ENCODE measurements at regions not wholly inside any gene's neighbourhood (a gene's known extent, or its start where the extent isn't known, plus 50 kb on each side); places are given as distances from the start of the nearest gene placed in this dataset.

GRCh38 chr22:49658902-49659280 is 168.8 kb downstream of the BRD1 start:
- no peak for TF ChIP-seq GATA2 (IDR thresholded peaks at IDR 0.05; ENCODE audit: low read depth, low read length)
- no peak for TF ChIP-seq GATA3 (IDR thresholded peaks at IDR 0.05; ENCODE audit: low read depth, low read length)
